ENCODE measurements at regions not wholly inside any gene's neighbourhood (a gene's known extent, or its start where the extent isn't known, plus 50 kb on each side); places are given as distances from the start of the nearest gene placed in this dataset.

GRCh38 chr3:197423376-197423775, 125.0 kb upstream of the DLG1 start:
- TF ChIP-seq POLR2A (IDR thresholded peaks at IDR 0.05): no peak
- TF ChIP-seq CTCF (IDR thresholded peaks at IDR 0.05): no peak
